CD4-positive, alpha-beta memory T cell (primary cell): ENCODE measurements at regions not wholly inside any gene's neighbourhood (a gene's known extent, or its start where the extent isn't known, plus 50 kb on each side); places are given as distances from the start of the nearest gene placed in this dataset.

Source experiments
- CTCF ChIA-PET: fragments of 350-600 bp; sonication (Branson Sonifier 250); formaldehyde crosslinking; loops from one replicate; lab custom pipeline; 2021; ENCODE audit warnings: inconsistent platforms; ENCODE audit not compliant: partially characterized antibody; lab: Charles Lee
- POLR2A ChIA-PET: fragments of 350-600 bp; sonication (Branson Sonifier 250); formaldehyde crosslinking; loops from one replicate; lab custom pipeline; 2021; ENCODE audit not compliant: partially characterized antibody; lab: Charles Lee
- DNase-seq, 5 donors: peaks; one replicate each; pipeline versions ENCODE4 v3.0.0 to v3.0.0-alpha.2; 2020 to 2022; ENCODE audit warnings: mixed read lengths in 1 of 5
- H3K27ac ChIP-seq: one replicate; pipeline ENCODE4 v1.7.0; 2013; ENCODE audit warnings: low read depth, low read length
- H3K27me3 ChIP-seq: 2 replicates; pipeline ENCODE4 v1.7.0; 2013; ENCODE audit warnings: mild to moderate bottlenecking, low read length, moderate library complexity; ENCODE audit not compliant: insufficient read depth
- H3K36me3 ChIP-seq: 2 replicates; pipeline ENCODE4 v1.7.0; 2013; ENCODE audit warnings: mild to moderate bottlenecking, low read length, moderate library complexity; ENCODE audit not compliant: insufficient read depth
- H3K4me1 ChIP-seq: 2 replicates; pipeline ENCODE4 v1.7.0; 2013; ENCODE audit warnings: mild to moderate bottlenecking, low read length, moderate library complexity; ENCODE audit not compliant: insufficient read depth
- H3K4me3 ChIP-seq, 2 donors: one replicate each; pipeline ENCODE4 v1.7.0; 2013; ENCODE audit warnings: low read length in 2 of 2, mild to moderate bottlenecking in 1 of 2
- H3K9me3 ChIP-seq, 2 donors: one replicate each; pipeline ENCODE4 v1.7.0; 2013; ENCODE audit warnings: low read length in 2 of 2, control low read depth in 1 of 2; ENCODE audit not compliant: control insufficient read depth in 1 of 2
- H3K27ac Mint-ChIP-seq, 7 donors: one replicate each; pipeline ENCODE4 v1.8.0; 2020 to 2021; ENCODE audit warnings: mixed read lengths in 7 of 7, mild to moderate bottlenecking in 6 of 7, inconsistent platforms in 3 of 7, moderate library complexity in 3 of 7
- H3K27me3 Mint-ChIP-seq, 2 donors: one replicate each; pipeline ENCODE4 v1.8.0; 2020 to 2021; ENCODE audit warnings: mixed read lengths in 2 of 2
- H3K36me3 Mint-ChIP-seq, 2 donors: one replicate each; pipeline ENCODE4 v1.8.0; 2020 to 2021; ENCODE audit warnings: mixed read lengths in 2 of 2, inconsistent platforms in 1 of 2, mild to moderate bottlenecking in 1 of 2
- H3K4me1 Mint-ChIP-seq, 4 donors: one replicate each; pipeline ENCODE4 v1.8.0; 2020 to 2021; ENCODE audit warnings: mixed read lengths in 4 of 4, mild to moderate bottlenecking in 1 of 4
- H3K4me3 Mint-ChIP-seq, 8 donors: one replicate each; pipeline ENCODE4 v1.8.0; 2020 to 2021; ENCODE audit warnings: mixed read lengths in 8 of 8, mild to moderate bottlenecking in 7 of 8, moderate library complexity in 6 of 8, inconsistent platforms in 3 of 8
- H3K9me3 Mint-ChIP-seq, 8 donors: one replicate each; pipeline ENCODE4 v1.8.0; 2020 to 2021; ENCODE audit warnings: mixed read lengths in 8 of 8, mild to moderate bottlenecking in 5 of 8, inconsistent platforms in 3 of 8, moderate library complexity in 1 of 8
- intact Hi-C: fragments of 100-400 bp; cut with micrococcal nuclease; formaldehyde crosslinking; loops from one replicate; pipeline ENCODE4 v1.15.1; 2023

- H3K27me3 ChIP-seq, result no peaks in the 10 kb centered on the region
- H3K4me3 Mint-ChIP-seq, result no peak overlapping the region
- no peaks in the 10 kb centered on the region for H3K9me3 ChIP-seq
- ChIA-PET POLR2A (no interaction called here), CTCF (no interaction called here)
- H3K27ac ChIP-seq, result no peak overlapping the region
- no peaks in the 10 kb centered on the region for H3K4me1 ChIP-seq
- H3K36me3 Mint-ChIP-seq, result no peaks in the 10 kb centered on the region
- H3K27me3 Mint-ChIP-seq, result peaks cover 3 to 6% of the 10 kb centered on the region in 2 donors
- H3K36me3 ChIP-seq, result no peaks in the 10 kb centered on the region
- no peaks in the 10 kb centered on the region for H3K4me1 Mint-ChIP-seq
- H3K4me3 ChIP-seq, result no peak overlapping the region
- H3K9me3 Mint-ChIP-seq, result peaks cover 0 to 4% (median under 1%) of the 10 kb centered on the region in 8 donors
- intact Hi-C loops, result no loop called here
- no peak overlapping the region for H3K27ac Mint-ChIP-seq
- DNase-seq, result no peak
These were observed 121.6 kb upstream of the ROPN1 start for GRCh38 chr3:124113485-124113884.

GRCh38 chr3:124115279-124115678 lies 123.4 kb upstream of the ROPN1 start:
- Mint-ChIP-seq H3K4me1 (no peaks in the 10 kb centered on the region), H3K27ac (no peak overlapping the region), H3K27me3 (peaks cover 3 to 6% of the 10 kb centered on the region in 2 donors), H3K36me3 (no peaks in the 10 kb centered on the region), H3K9me3 (peaks cover 0 to 4% (median under 1%) of the 10 kb centered on the region in 8 donors), H3K4me3 (no peak overlapping the region)
- Histone ChIP-seq H3K27me3 (no peaks in the 10 kb centered on the region), H3K27ac (no peak overlapping the region), H3K4me3 (no peak overlapping the region), H3K4me1 (no peaks in the 10 kb centered on the region), H3K9me3 (no peaks in the 10 kb centered on the region), H3K36me3 (no peaks in the 10 kb centered on the region)
- intact Hi-C loops, result no loop called here
- CTCF ChIA-PET, result interaction anchor here (1.1 kb wide), 1 partner anchor 36 kb away, joined by 3 read pairs; no protein-coding TSS in a partner anchor
- no peak for DNase-seq
- POLR2A ChIA-PET, result no interaction called here

GRCh38 chr3:124115956-124116355 lies 124.0 kb upstream of the ROPN1 start:
- CTCF ChIA-PET, result interaction anchor here (1.1 kb wide), 1 partner anchor 36 kb away, joined by 3 read pairs; no protein-coding TSS in a partner anchor
- peaks cover 3 to 8% of the 10 kb centered on the region in 2 donors for H3K27me3 Mint-ChIP-seq

GRCh38 chr3:124116906-124117305 lies 125.0 kb upstream of the ROPN1 start:
- Mint-ChIP-seq H3K4me3 (no peak overlapping the region), H3K4me1 (no peaks in the 10 kb centered on the region), H3K27ac (no peak overlapping the region), H3K9me3 (no peaks in the 10 kb centered on the region), H3K27me3 (peaks cover 4 to 11% of the 10 kb centered on the region in 2 donors), H3K36me3 (no peaks in the 10 kb centered on the region)
- ChIA-PET CTCF (no interaction called here), POLR2A (no interaction called here)
- Histone ChIP-seq H3K9me3 (no peaks in the 10 kb centered on the region), H3K27me3 (no peaks in the 10 kb centered on the region), H3K27ac (no peak overlapping the region), H3K36me3 (no peaks in the 10 kb centered on the region), H3K4me3 (no peak overlapping the region), H3K4me1 (no peaks in the 10 kb centered on the region)
- DNase-seq, result no peak
- intact Hi-C loops, result no loop called here

More at GRCh38 chr3:124115956-124116355, 124.0 kb upstream of the ROPN1 start:
- H3K9me3 Mint-ChIP-seq, result peaks cover 0 to 4% (median 0%) of the 10 kb centered on the region in 8 donors
- H3K27ac Mint-ChIP-seq, result no peak overlapping the region
- POLR2A ChIA-PET, result no interaction called here
- DNase-seq, result no peak
- no peaks in the 10 kb centered on the region for H3K4me1 Mint-ChIP-seq
- Histone ChIP-seq H3K27me3 (no peaks in the 10 kb centered on the region), H3K36me3 (no peaks in the 10 kb centered on the region), H3K4me1 (no peaks in the 10 kb centered on the region), H3K4me3 (no peak overlapping the region), H3K9me3 (no peaks in the 10 kb centered on the region), H3K27ac (no peak overlapping the region)
- H3K36me3 Mint-ChIP-seq, result no peaks in the 10 kb centered on the region
- intact Hi-C loops, result no loop called here
- H3K4me3 Mint-ChIP-seq, result no peak overlapping the region

- Mint-ChIP-seq H3K36me3 (no peaks in the 10 kb centered on the region), H3K27me3 (peaks cover 5 to 11% of the 10 kb centered on the region in 2 donors), H3K9me3 (no peaks in the 10 kb centered on the region), H3K4me1 (no peaks in the 10 kb centered on the region), H3K4me3 (no peak overlapping the region), H3K27ac (no peak overlapping the region)
- ChIA-PET POLR2A (no interaction called here), CTCF (no interaction called here)
- no peaks in the 10 kb centered on the region for H3K9me3 ChIP-seq
- no peak for DNase-seq
- no peak overlapping the region for H3K4me3 ChIP-seq
- no peaks in the 10 kb centered on the region for H3K36me3 ChIP-seq
- no peaks in the 10 kb centered on the region for H3K27me3 ChIP-seq
- H3K4me1 ChIP-seq, result no peaks in the 10 kb centered on the region
- intact Hi-C loops, result no loop called here
- H3K27ac ChIP-seq, result no peak overlapping the region
These were observed 125.6 kb upstream of the ROPN1 start for GRCh38 chr3:124117486-124117885.

GRCh38 chr3:124118397-124118796 lies 126.5 kb upstream of the ROPN1 start:
- Histone ChIP-seq H3K27me3 (no peaks in the 10 kb centered on the region), H3K9me3 (no peaks in the 10 kb centered on the region), H3K36me3 (no peaks in the 10 kb centered on the region), H3K4me1 (no peaks in the 10 kb centered on the region), H3K4me3 (no peak overlapping the region), H3K27ac (no peak overlapping the region)
- Mint-ChIP-seq H3K36me3 (no peaks in the 10 kb centered on the region), H3K27ac (no peak overlapping the region), H3K27me3 (peaks cover 5 to 11% of the 10 kb centered on the region in 2 donors), H3K9me3 (no peaks in the 10 kb centered on the region), H3K4me3 (no peak overlapping the region), H3K4me1 (no peaks in the 10 kb centered on the region)
- CTCF ChIA-PET, result no interaction called here
- POLR2A ChIA-PET, result no interaction called here
- intact Hi-C loops, result no loop called here
- no peak for DNase-seq

- no peaks in the 10 kb centered on the region for H3K4me1 ChIP-seq
- ChIA-PET CTCF (no interaction called here), POLR2A (no interaction called here)
- intact Hi-C loops, result no loop called here
- H3K27ac ChIP-seq, result no peak overlapping the region
- H3K9me3 ChIP-seq, result no peaks in the 10 kb centered on the region
- no peaks in the 10 kb centered on the region for H3K27me3 ChIP-seq
- H3K27ac Mint-ChIP-seq, result no peak overlapping the region
- H3K4me1 Mint-ChIP-seq, result no peaks in the 10 kb centered on the region
- no peaks in the 10 kb centered on the region for H3K36me3 ChIP-seq
- H3K36me3 Mint-ChIP-seq, result no peaks in the 10 kb centered on the region
- H3K9me3 Mint-ChIP-seq, result peaks cover 0 to 3% (median 0%) of the 10 kb centered on the region in 8 donors
- H3K4me3 Mint-ChIP-seq, result no peak overlapping the region
- H3K4me3 ChIP-seq, result no peak overlapping the region
- DNase-seq, result no peak
- H3K27me3 Mint-ChIP-seq, result peaks cover 5 to 11% of the 10 kb centered on the region in 2 donors
These were observed 127.3 kb upstream of the ROPN1 start for GRCh38 chr3:124119056-124119716.
